ENCODE measurements at regions not wholly inside any gene's neighbourhood (a gene's known extent, or its start where the extent isn't known, plus 50 kb on each side); places are given as distances from the start of the nearest gene placed in this dataset.
"Not testable (repeated sequence)": the region's sequence is repeated elsewhere in the genome, so short reads cannot be mapped to it uniquely, and the experiment has no call there.

GRCh38 chr9:88872192-88872946, 118.9 kb upstream of the S1PR3 start:
- no peak overlapping the region for H3K4me3 ChIP-seq (ENCODE audit: low read depth, low read length)
- in situ Hi-C loops (cut with HindIII; ENCODE audit: low sequenced_read_pairs), result no loop called here
- TF ChIP-seq, protein P1, sequence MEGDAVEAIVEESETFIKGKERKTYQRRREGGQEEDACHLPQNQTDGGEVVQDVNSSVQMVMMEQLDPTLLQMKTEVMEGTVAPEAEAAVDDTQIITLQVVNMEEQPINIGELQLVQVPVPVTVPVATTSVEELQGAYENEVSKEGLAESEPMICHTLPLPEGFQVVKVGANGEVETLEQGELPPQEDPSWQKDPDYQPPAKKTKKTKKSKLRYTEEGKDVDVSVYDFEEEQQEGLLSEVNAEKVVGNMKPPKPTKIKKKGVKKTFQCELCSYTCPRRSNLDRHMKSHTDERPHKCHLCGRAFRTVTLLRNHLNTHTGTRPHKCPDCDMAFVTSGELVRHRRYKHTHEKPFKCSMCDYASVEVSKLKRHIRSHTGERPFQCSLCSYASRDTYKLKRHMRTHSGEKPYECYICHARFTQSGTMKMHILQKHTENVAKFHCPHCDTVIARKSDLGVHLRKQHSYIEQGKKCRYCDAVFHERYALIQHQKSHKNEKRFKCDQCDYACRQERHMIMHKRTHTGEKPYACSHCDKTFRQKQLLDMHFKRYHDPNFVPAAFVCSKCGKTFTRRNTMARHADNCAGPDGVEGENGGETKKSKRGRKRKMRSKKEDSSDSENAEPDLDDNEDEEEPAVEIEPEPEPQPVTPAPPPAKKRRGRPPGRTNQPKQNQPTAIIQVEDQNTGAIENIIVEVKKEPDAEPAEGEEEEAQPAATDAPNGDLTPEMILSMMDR (IDR thresholded peaks at IDR 0.05; ENCODE audit: low read depth, low read length, missing control alignments), result no peak
- DNase-seq (ENCODE audit: low read depth), result no peak

DNA sequence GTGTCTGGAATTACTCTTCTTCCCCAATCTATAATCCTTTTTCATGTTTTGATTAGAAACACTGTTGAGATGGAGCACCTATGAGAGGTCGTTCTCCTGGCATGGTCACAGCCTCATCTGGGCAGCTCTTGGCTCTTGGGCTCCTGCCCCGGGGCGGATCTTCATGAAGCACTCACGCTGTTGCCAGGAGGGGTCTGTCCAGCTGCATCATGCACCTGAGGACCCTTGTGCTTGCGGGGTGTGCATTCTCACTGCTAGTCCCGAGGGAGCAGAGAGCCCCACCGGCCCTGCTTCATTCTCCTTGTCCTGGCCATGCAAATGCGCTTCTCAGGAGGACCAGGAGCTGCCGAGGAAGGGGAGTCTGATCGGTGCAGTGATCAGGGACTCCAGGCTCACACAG, 117.6 kb upstream of the S1PR3 start:
- TF ChIP-seq, protein P1 (IDR thresholded peaks at IDR 0.05; ENCODE audit: low read depth, low read length, missing control alignments), result no peak
- in situ Hi-C loops (cut with HindIII; ENCODE audit: low sequenced_read_pairs), result no loop called here
- no peak for DNase-seq (ENCODE audit: low read depth)
- no peak overlapping the region for H3K4me3 ChIP-seq (ENCODE audit: low read depth, low read length)

- DNase-seq (ENCODE audit: low read depth), result no peak
- no peak overlapping the region for H3K4me3 ChIP-seq (ENCODE audit: low read depth, low read length)
- TF ChIP-seq, protein P1 (IDR thresholded peaks at IDR 0.05; ENCODE audit: low read depth, low read length, missing control alignments), result peak; percentile 22
- in situ Hi-C loops (cut with HindIII; ENCODE audit: low sequenced_read_pairs), result no loop called here
Observed at GRCh38 chr9:88874391-88874790, 116.9 kb upstream of the S1PR3 start.

GRCh38 chr9:88875400-88876120, 115.7 kb upstream of the S1PR3 start:
- no peak overlapping the region for H3K4me3 ChIP-seq (ENCODE audit: low read depth, low read length)
- in situ Hi-C loops (cut with HindIII; ENCODE audit: low sequenced_read_pairs), result no loop called here
- TF ChIP-seq, protein P1 (IDR thresholded peaks at IDR 0.05; ENCODE audit: low read depth, low read length, missing control alignments), result no peak
- no peak for DNase-seq (ENCODE audit: low read depth)

GRCh38 chr9:88880199-88880598, 111.1 kb upstream of the S1PR3 start:
- in situ Hi-C loops (cut with HindIII; ENCODE audit: low sequenced_read_pairs), result no loop called here
- TF ChIP-seq, protein P1 (IDR thresholded peaks at IDR 0.05; ENCODE audit: low read depth, low read length, missing control alignments), result no peak
- DNase-seq (ENCODE audit: low read depth), result no peak
- no peak overlapping the region for H3K4me3 ChIP-seq (ENCODE audit: low read depth, low read length)

DNA sequence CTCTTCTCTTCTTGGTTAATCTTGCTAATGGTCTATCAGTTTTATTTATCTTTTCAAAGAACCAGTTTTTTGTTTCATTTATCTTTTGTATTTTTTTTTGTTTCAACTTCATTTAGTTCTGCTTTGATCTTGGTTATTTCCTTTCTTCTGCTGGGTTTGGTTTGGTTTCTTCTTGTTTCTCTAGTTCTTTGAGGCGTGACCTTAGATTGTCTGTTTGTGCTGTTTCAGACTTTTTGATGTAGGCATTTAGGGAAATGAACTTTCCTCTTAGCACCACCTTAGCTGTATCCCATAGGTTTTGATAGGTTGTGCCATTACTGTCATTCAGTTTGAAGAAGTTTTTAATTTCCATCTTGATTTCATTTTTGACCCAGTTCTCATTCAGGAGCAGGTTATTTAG, 107.0 kb upstream of the S1PR3 start:
- in situ Hi-C loops (cut with HindIII; ENCODE audit: low sequenced_read_pairs); DNase-seq (ENCODE audit: low read depth); H3K4me3 ChIP-seq (ENCODE audit: low read depth, low read length): not testable (repeated sequence)

GRCh38 chr9:88886762-88887161, 104.5 kb upstream of the S1PR3 start:
- DNase-seq (ENCODE audit: low read depth); in situ Hi-C loops (cut with HindIII; ENCODE audit: low sequenced_read_pairs); H3K4me3 ChIP-seq (ENCODE audit: low read depth, low read length): not testable (repeated sequence)
